ENCODE measurements at regions not wholly inside any gene's neighbourhood (a gene's known extent, or its start where the extent isn't known, plus 50 kb on each side); places are given as distances from the start of the nearest gene placed in this dataset.

DNA sequence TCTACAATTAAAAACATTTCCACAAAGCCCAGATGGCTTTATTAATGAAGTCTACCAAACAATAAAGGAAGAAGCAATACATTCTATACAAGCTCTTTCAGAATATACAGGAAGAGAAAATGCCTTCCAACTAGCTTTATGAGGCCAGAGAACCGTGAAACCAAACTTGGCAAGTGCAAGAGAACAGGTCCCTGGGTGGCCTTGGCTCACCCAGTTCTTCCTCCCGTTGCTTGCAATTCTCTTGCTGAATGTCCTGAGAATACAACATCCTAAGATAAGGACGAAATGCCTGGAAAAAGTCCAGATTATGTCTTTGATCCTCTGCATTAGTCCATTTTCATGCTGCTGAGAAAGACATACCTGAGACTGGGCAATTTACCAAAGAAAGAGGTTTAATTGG, 204.9 kb downstream of the MAD2L1 start:
- Histone ChIP-seq H3K27me3 (ENCODE audit: control insufficient read depth, insufficient read depth, low read length) (no peaks in the 10 kb centered on the region), H3K9ac (ENCODE audit: low read depth, low read length) (no peak overlapping the region), H3K36me3 (ENCODE audit: control insufficient read depth, insufficient read depth, low read length) (no peaks in the 10 kb centered on the region), H3K9me3 (ENCODE audit: control insufficient read depth, insufficient read depth, low read length) (no peaks in the 10 kb centered on the region), H3K4me1 (ENCODE audit: control insufficient read depth, insufficient read depth, low read length) (peaks cover 5% of the 10 kb centered on the region), H3K4me3 (ENCODE audit: low read depth, low read length) (no peak overlapping the region)

GRCh38 chr4:119858176-119858575, 208.5 kb downstream of the MAD2L1 start:
- Histone ChIP-seq H3K27me3 (ENCODE audit: control insufficient read depth, insufficient read depth, low read length) (no peaks in the 10 kb centered on the region), H3K36me3 (ENCODE audit: control insufficient read depth, insufficient read depth, low read length) (no peaks in the 10 kb centered on the region), H3K4me1 (ENCODE audit: control insufficient read depth, insufficient read depth, low read length) (peaks cover 5% of the 10 kb centered on the region), H3K9me3 (ENCODE audit: control insufficient read depth, insufficient read depth, low read length) (no peaks in the 10 kb centered on the region), H3K9ac (ENCODE audit: low read depth, low read length) (no peak overlapping the region), H3K4me3 (ENCODE audit: low read depth, low read length) (no peak overlapping the region)

- Histone ChIP-seq H3K4me3 (ENCODE audit: low read depth, low read length) (no peak overlapping the region), H3K27me3 (ENCODE audit: control insufficient read depth, insufficient read depth, low read length) (no peaks in the 10 kb centered on the region), H3K4me1 (ENCODE audit: control insufficient read depth, insufficient read depth, low read length) (peaks cover 5% of the 10 kb centered on the region), H3K9ac (ENCODE audit: low read depth, low read length) (no peak overlapping the region), H3K9me3 (ENCODE audit: control insufficient read depth, insufficient read depth, low read length) (no peaks in the 10 kb centered on the region), H3K36me3 (ENCODE audit: control insufficient read depth, insufficient read depth, low read length) (no peaks in the 10 kb centered on the region)
Observed at GRCh38 chr4:119854364-119854763, 212.3 kb downstream of the MAD2L1 start.

GRCh38 chr4:119851649-119852048, 215.0 kb downstream of the MAD2L1 start:
- H3K27me3 ChIP-seq (ENCODE audit: control insufficient read depth, insufficient read depth, low read length) = no peaks in the 10 kb centered on the region
- H3K36me3 ChIP-seq (ENCODE audit: control insufficient read depth, insufficient read depth, low read length) = no peaks in the 10 kb centered on the region
- no peak overlapping the region for H3K4me3 ChIP-seq (ENCODE audit: low read depth, low read length)
- no peaks in the 10 kb centered on the region for H3K9me3 ChIP-seq (ENCODE audit: control insufficient read depth, insufficient read depth, low read length)
- no peaks in the 10 kb centered on the region for H3K4me1 ChIP-seq (ENCODE audit: control insufficient read depth, insufficient read depth, low read length)
- no peak overlapping the region for H3K9ac ChIP-seq (ENCODE audit: low read depth, low read length)

DNA sequence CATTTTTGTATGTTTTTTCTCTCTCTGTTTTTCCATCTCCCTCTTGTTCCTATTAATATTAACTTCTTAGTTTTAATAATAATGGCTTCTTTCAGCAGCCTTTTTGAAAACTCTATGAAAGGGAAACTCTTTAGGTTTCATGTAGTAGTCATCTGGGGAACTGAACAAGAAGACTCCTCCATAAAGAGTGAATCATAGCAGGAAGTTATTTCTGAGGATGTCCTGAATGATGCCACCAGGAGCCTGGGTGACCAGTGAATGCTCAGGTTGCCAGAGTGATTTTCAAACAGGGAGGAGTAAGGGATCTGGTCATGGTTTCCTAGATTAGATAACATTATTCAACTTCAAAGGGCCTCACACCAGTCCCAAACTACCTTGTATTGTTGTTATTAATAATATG, 212.8 kb upstream of the PDE5A start:
- no peak overlapping the region for H3K9ac ChIP-seq (ENCODE audit: low read depth, low read length)
- H3K9me3 ChIP-seq (ENCODE audit: control insufficient read depth, insufficient read depth, low read length) = no peaks in the 10 kb centered on the region
- H3K36me3 ChIP-seq (ENCODE audit: control insufficient read depth, insufficient read depth, low read length) = no peaks in the 10 kb centered on the region
- H3K27me3 ChIP-seq (ENCODE audit: control insufficient read depth, insufficient read depth, low read length) = no peaks in the 10 kb centered on the region
- no peak overlapping the region for H3K4me3 ChIP-seq (ENCODE audit: low read depth, low read length)
- H3K4me1 ChIP-seq (ENCODE audit: control insufficient read depth, insufficient read depth, low read length) = no peaks in the 10 kb centered on the region

GRCh38 chr4:119835613-119835910, 207.0 kb upstream of the PDE5A start:
- no peaks in the 10 kb centered on the region for H3K4me1 ChIP-seq (ENCODE audit: control insufficient read depth, insufficient read depth, low read length)
- no peak overlapping the region for H3K4me3 ChIP-seq (ENCODE audit: low read depth, low read length)
- H3K27me3 ChIP-seq (ENCODE audit: control insufficient read depth, insufficient read depth, low read length) = no peaks in the 10 kb centered on the region
- no peaks in the 10 kb centered on the region for H3K9me3 ChIP-seq (ENCODE audit: control insufficient read depth, insufficient read depth, low read length)
- no peak overlapping the region for H3K9ac ChIP-seq (ENCODE audit: low read depth, low read length)
- no peaks in the 10 kb centered on the region for H3K36me3 ChIP-seq (ENCODE audit: control insufficient read depth, insufficient read depth, low read length)

DNA sequence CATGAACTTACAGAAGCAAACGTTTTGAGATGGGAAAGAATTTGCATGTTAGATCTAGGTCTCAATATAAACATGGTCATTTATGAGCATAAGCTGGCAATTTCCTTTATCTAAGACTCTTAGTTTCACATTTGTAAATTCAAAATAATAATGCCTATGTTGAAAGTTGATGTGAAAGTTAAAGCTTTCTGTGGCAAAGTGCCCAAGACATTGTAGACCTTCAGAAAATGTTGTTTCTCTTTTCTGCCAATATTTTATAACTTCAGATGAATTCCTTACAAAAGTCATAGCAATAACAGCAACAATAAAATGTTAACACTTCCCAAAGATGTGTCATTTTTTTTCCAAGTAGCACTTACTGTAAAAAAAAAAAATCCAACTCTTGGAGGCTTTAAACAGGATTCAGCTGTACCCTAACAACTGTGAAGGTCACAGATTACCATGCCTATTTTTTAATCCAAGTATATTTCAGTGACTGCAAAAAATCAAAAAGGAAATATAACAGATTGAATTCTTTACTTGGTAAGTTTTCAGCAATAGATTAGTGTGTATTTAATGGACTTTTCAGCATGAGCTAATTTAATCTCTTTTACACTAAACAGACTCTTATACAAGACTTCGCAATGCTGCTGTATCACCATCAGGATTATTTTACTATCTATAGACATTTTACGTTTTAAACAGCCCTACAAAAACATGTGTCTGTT, 206.5 kb upstream of the PDE5A start:
- H3K9me3 ChIP-seq (ENCODE audit: control insufficient read depth, insufficient read depth, low read length) = no peaks in the 10 kb centered on the region
- no peaks in the 10 kb centered on the region for H3K36me3 ChIP-seq (ENCODE audit: control insufficient read depth, insufficient read depth, low read length)
- no peaks in the 10 kb centered on the region for H3K4me1 ChIP-seq (ENCODE audit: control insufficient read depth, insufficient read depth, low read length)
- H3K4me3 ChIP-seq (ENCODE audit: low read depth, low read length) = no peak overlapping the region
- H3K27me3 ChIP-seq (ENCODE audit: control insufficient read depth, insufficient read depth, low read length) = no peaks in the 10 kb centered on the region
- H3K9ac ChIP-seq (ENCODE audit: low read depth, low read length) = no peak overlapping the region

DNA sequence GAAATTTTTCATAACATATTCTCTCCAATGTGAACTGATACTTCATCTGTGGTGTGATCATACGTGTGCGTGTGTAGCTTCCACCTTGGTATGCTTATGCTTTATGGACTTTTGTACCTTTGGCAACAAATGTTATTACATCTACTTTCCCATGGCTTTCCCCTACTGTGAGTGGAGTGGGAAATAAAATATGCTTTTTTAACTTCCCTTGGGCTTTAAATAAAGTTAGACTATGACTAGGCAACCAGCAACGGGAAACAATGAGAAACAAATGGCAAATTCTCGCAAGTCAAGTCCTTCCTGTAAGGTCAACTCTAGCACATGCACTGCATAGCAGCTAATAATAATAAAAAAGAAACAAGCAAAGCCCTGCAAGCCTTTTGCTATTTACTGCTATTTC, 205.0 kb upstream of the PDE5A start:
- Histone ChIP-seq H3K9ac (ENCODE audit: low read depth, low read length) (no peak overlapping the region), H3K4me1 (ENCODE audit: control insufficient read depth, insufficient read depth, low read length) (no peaks in the 10 kb centered on the region), H3K36me3 (ENCODE audit: control insufficient read depth, insufficient read depth, low read length) (no peaks in the 10 kb centered on the region), H3K9me3 (ENCODE audit: control insufficient read depth, insufficient read depth, low read length) (no peaks in the 10 kb centered on the region), H3K4me3 (ENCODE audit: low read depth, low read length) (no peak overlapping the region), H3K27me3 (ENCODE audit: control insufficient read depth, insufficient read depth, low read length) (no peaks in the 10 kb centered on the region)

GRCh38 chr4:119832776-119833175, 204.2 kb upstream of the PDE5A start:
- H3K4me1 ChIP-seq (ENCODE audit: control insufficient read depth, insufficient read depth, low read length) = no peaks in the 10 kb centered on the region

DNA sequence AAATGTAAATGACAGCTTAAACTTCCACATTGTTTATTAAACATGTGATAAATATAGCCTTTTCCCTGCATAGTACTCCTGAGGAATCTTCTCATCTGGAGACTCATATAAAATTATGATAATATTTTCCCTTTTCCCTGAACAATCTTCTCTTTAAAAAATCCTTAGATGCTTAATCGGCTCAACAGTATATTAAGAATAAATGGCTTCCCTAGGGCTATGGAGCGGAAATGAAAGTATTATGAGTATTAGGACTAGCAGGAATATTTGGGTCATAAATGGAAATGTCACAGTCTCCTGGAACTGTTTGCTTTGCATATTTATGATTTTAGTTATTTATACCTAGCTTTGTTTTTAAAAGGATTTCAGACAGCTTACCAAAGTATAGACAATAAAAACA, 200.7 kb upstream of the PDE5A start:
- H3K9me3 ChIP-seq (ENCODE audit: control insufficient read depth, insufficient read depth, low read length) = no peaks in the 10 kb centered on the region
- H3K9ac ChIP-seq (ENCODE audit: low read depth, low read length) = no peak overlapping the region
- H3K27me3 ChIP-seq (ENCODE audit: control insufficient read depth, insufficient read depth, low read length) = no peaks in the 10 kb centered on the region
- H3K4me3 ChIP-seq (ENCODE audit: low read depth, low read length) = no peak overlapping the region
- H3K36me3 ChIP-seq (ENCODE audit: control insufficient read depth, insufficient read depth, low read length) = no peaks in the 10 kb centered on the region
- no peaks in the 10 kb centered on the region for H3K4me1 ChIP-seq (ENCODE audit: control insufficient read depth, insufficient read depth, low read length)

More at GRCh38 chr4:119832776-119833175, 204.2 kb upstream of the PDE5A start:
- Histone ChIP-seq H3K9ac (ENCODE audit: low read depth, low read length) (no peak overlapping the region), H3K27me3 (ENCODE audit: control insufficient read depth, insufficient read depth, low read length) (no peaks in the 10 kb centered on the region), H3K36me3 (ENCODE audit: control insufficient read depth, insufficient read depth, low read length) (no peaks in the 10 kb centered on the region), H3K9me3 (ENCODE audit: control insufficient read depth, insufficient read depth, low read length) (no peaks in the 10 kb centered on the region), H3K4me3 (ENCODE audit: low read depth, low read length) (no peak overlapping the region)

GRCh38 chr4:119825696-119826095, 197.1 kb upstream of the PDE5A start:
- Histone ChIP-seq H3K36me3 (ENCODE audit: control insufficient read depth, insufficient read depth, low read length) (no peaks in the 10 kb centered on the region), H3K4me1 (ENCODE audit: control insufficient read depth, insufficient read depth, low read length) (no peaks in the 10 kb centered on the region), H3K9me3 (ENCODE audit: control insufficient read depth, insufficient read depth, low read length) (no peaks in the 10 kb centered on the region), H3K9ac (ENCODE audit: low read depth, low read length) (no peak overlapping the region), H3K4me3 (ENCODE audit: low read depth, low read length) (no peak overlapping the region), H3K27me3 (ENCODE audit: control insufficient read depth, insufficient read depth, low read length) (no peaks in the 10 kb centered on the region)

DNA sequence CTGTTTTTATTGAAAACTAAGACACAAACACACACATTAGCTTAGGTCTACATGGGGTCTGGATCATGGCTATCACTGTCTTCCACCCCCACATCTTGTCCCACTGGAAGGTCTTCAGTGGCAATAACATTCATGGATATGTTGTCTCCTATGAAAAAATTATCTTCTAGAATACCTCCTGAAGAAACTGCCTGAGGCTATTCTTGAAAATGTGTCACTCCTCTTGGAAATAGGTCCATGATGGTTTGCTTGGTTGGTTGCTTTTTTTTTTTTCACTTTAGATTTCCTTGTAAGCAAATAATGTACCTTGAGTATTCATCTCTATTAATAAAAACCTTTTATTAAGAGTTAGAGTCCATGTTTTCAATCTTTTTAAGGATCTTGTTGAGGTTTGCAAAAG, 195.3 kb upstream of the PDE5A start:
- no peaks in the 10 kb centered on the region for H3K27me3 ChIP-seq (ENCODE audit: control insufficient read depth, insufficient read depth, low read length)
- no peaks in the 10 kb centered on the region for H3K4me1 ChIP-seq (ENCODE audit: control insufficient read depth, insufficient read depth, low read length)
- H3K36me3 ChIP-seq (ENCODE audit: control insufficient read depth, insufficient read depth, low read length) = no peaks in the 10 kb centered on the region
- no peak overlapping the region for H3K4me3 ChIP-seq (ENCODE audit: low read depth, low read length)
- H3K9me3 ChIP-seq (ENCODE audit: control insufficient read depth, insufficient read depth, low read length) = no peaks in the 10 kb centered on the region
- H3K9ac ChIP-seq (ENCODE audit: low read depth, low read length) = no peak overlapping the region

Data from iPS-15b (cell line).